ENCODE measurements at regions not wholly inside any gene's neighbourhood (a gene's known extent, or its start where the extent isn't known, plus 50 kb on each side); places are given as distances from the start of the nearest gene placed in this dataset.
"Not testable (repeated sequence)": the region's sequence is repeated elsewhere in the genome, so short reads cannot be mapped to it uniquely, and the experiment has no call there.

GRCh38 chr22:23467721-23468294, 112.3 kb downstream of the IGLL1 start:
- Mint-ChIP-seq H3K4me1 (no peaks in the 10 kb centered on the region), H3K27me3 (ENCODE audit: low read depth) (peaks cover 3% of the 10 kb centered on the region), H3K9me3 (no peaks in the 10 kb centered on the region), H3K27ac (ENCODE audit: unreplicated experiment) (no peak overlapping the region), H3K36me3 (ENCODE audit: low read depth) (no peaks in the 10 kb centered on the region), H3K4me3 (no peak overlapping the region)
- DNase-seq (ENCODE audit: low read depth, low spot score), result no peak
- TF ChIP-seq, protein P1, sequence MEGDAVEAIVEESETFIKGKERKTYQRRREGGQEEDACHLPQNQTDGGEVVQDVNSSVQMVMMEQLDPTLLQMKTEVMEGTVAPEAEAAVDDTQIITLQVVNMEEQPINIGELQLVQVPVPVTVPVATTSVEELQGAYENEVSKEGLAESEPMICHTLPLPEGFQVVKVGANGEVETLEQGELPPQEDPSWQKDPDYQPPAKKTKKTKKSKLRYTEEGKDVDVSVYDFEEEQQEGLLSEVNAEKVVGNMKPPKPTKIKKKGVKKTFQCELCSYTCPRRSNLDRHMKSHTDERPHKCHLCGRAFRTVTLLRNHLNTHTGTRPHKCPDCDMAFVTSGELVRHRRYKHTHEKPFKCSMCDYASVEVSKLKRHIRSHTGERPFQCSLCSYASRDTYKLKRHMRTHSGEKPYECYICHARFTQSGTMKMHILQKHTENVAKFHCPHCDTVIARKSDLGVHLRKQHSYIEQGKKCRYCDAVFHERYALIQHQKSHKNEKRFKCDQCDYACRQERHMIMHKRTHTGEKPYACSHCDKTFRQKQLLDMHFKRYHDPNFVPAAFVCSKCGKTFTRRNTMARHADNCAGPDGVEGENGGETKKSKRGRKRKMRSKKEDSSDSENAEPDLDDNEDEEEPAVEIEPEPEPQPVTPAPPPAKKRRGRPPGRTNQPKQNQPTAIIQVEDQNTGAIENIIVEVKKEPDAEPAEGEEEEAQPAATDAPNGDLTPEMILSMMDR (conservative IDR thresholded peaks at IDR 0.05), result no peak

- TF ChIP-seq, protein P1 (conservative IDR thresholded peaks at IDR 0.05), result no peak
- Mint-ChIP-seq H3K4me3 (no peak overlapping the region), H3K27ac (ENCODE audit: unreplicated experiment) (peak overlapping the region; percentile 12), H3K9me3 (no peaks in the 10 kb centered on the region), H3K27me3 (ENCODE audit: low read depth) (peaks cover 3% of the 10 kb centered on the region), H3K4me1 (no peaks in the 10 kb centered on the region), H3K36me3 (ENCODE audit: low read depth) (no peaks in the 10 kb centered on the region)
- no peak for DNase-seq (ENCODE audit: low read depth, low spot score)
Observed at GRCh38 chr22:23466351-23466750, 113.7 kb downstream of the IGLL1 start.

DNA sequence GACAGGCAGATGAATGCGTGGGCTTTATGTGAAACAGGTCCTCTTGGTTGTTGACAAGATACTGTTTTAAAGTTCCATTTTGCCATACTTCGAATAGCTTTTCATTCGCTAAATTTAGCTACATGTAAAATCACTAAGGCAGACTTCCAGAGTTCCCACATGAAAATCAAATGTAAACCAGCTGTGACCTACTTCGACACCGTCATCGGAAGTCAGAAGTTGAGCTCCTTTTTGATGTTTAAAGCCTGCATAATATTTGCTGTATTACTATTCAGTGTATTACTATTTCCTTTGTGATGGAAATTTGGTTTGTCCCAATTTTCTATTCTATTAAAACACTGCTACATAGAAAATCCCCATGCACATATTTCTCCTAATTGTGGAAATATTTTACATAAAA, 115.3 kb downstream of the IGLL1 start:
- not testable (repeated sequence) for DNase-seq (ENCODE audit: low read depth, low spot score); H3K9me3 Mint-ChIP-seq; H3K27me3 Mint-ChIP-seq (ENCODE audit: low read depth); H3K36me3 Mint-ChIP-seq (ENCODE audit: low read depth); H3K4me1 Mint-ChIP-seq; H3K4me3 Mint-ChIP-seq; H3K27ac Mint-ChIP-seq (ENCODE audit: unreplicated experiment)

GRCh38 chr22:23460517-23461031, 119.5 kb downstream of the IGLL1 start:
- not testable (repeated sequence) for DNase-seq (ENCODE audit: low read depth, low spot score); H3K4me3 Mint-ChIP-seq; H3K36me3 Mint-ChIP-seq (ENCODE audit: low read depth); H3K27me3 Mint-ChIP-seq (ENCODE audit: low read depth); H3K27ac Mint-ChIP-seq (ENCODE audit: unreplicated experiment); H3K9me3 Mint-ChIP-seq; H3K4me1 Mint-ChIP-seq

- not testable (repeated sequence) for H3K9me3 Mint-ChIP-seq; H3K4me1 Mint-ChIP-seq; H3K4me3 Mint-ChIP-seq; H3K27me3 Mint-ChIP-seq (ENCODE audit: low read depth); DNase-seq (ENCODE audit: low read depth, low spot score); H3K36me3 Mint-ChIP-seq (ENCODE audit: low read depth)
- peak overlapping the region; percentile 27 for H3K27ac Mint-ChIP-seq (ENCODE audit: unreplicated experiment)
Observed at GRCh38 chr22:23459645-23460516, 120.2 kb downstream of the IGLL1 start.

- Mint-ChIP-seq H3K27me3 (ENCODE audit: low read depth) (peaks cover 4% of the 10 kb centered on the region), H3K4me3 (no peak overlapping the region), H3K4me1 (peaks cover 9% of the 10 kb centered on the region), H3K27ac (ENCODE audit: unreplicated experiment) (peak overlapping the region; percentile 27), H3K36me3 (ENCODE audit: low read depth) (no peaks in the 10 kb centered on the region), H3K9me3 (no peaks in the 10 kb centered on the region)
- TF ChIP-seq, protein P1 (conservative IDR thresholded peaks at IDR 0.05), result no peak
- DNase-seq (ENCODE audit: low read depth, low spot score), result no peak
Observed at GRCh38 chr22:23458663-23459541, 121.2 kb downstream of the IGLL1 start.

Data from neural crest cell (in vitro differentiated cells).